LNCAP (cell line): ENCODE measurements at regions not wholly inside any gene's neighbourhood (a gene's known extent, or its start where the extent isn't known, plus 50 kb on each side); places are given as distances from the start of the nearest gene placed in this dataset.

ENCODE experiments used
- TF ChIP-seq, protein P1 (sequence below): fragments of 450-650 bp; IDR thresholded peaks from 2 replicates; pipeline ENCODE4 v1.5.1; 2017; ENCODE audit warnings: mild to moderate bottlenecking

DNA sequence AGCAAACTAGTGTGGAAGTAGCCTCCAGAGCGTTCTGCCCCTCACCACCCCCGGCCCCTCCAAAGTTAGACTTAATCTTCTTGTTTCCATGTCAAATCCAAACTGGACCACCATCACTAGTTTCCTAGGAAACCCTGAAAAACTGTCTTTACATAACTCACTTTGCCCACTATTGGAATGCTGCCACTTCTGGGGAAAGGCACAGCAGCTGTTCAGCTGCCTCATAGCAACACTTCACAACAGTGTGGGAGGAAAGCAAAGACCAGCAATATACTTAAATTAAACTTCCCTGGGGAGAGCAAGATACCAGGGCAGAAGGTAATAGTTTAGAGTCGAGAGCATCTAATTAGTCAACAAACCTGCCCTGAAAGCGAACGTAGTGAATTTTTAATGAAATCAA, 452.2 kb downstream of the KCNJ2 start:
- TF ChIP-seq, protein P1, sequence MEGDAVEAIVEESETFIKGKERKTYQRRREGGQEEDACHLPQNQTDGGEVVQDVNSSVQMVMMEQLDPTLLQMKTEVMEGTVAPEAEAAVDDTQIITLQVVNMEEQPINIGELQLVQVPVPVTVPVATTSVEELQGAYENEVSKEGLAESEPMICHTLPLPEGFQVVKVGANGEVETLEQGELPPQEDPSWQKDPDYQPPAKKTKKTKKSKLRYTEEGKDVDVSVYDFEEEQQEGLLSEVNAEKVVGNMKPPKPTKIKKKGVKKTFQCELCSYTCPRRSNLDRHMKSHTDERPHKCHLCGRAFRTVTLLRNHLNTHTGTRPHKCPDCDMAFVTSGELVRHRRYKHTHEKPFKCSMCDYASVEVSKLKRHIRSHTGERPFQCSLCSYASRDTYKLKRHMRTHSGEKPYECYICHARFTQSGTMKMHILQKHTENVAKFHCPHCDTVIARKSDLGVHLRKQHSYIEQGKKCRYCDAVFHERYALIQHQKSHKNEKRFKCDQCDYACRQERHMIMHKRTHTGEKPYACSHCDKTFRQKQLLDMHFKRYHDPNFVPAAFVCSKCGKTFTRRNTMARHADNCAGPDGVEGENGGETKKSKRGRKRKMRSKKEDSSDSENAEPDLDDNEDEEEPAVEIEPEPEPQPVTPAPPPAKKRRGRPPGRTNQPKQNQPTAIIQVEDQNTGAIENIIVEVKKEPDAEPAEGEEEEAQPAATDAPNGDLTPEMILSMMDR = no peak

GRCh38 chr17:70622368-70623260, 453.3 kb downstream of the KCNJ2 start:
- TF ChIP-seq, protein P1 = peak; percentile 79

- TF ChIP-seq, protein P1 = no peak
Measured at GRCh38 chr17:70624211-70624610, 454.9 kb downstream of the KCNJ2 start.

GRCh38 chr17:70629902-70630301, 460.6 kb downstream of the KCNJ2 start:
- TF ChIP-seq, protein P1 = peak; percentile 61

DNA sequence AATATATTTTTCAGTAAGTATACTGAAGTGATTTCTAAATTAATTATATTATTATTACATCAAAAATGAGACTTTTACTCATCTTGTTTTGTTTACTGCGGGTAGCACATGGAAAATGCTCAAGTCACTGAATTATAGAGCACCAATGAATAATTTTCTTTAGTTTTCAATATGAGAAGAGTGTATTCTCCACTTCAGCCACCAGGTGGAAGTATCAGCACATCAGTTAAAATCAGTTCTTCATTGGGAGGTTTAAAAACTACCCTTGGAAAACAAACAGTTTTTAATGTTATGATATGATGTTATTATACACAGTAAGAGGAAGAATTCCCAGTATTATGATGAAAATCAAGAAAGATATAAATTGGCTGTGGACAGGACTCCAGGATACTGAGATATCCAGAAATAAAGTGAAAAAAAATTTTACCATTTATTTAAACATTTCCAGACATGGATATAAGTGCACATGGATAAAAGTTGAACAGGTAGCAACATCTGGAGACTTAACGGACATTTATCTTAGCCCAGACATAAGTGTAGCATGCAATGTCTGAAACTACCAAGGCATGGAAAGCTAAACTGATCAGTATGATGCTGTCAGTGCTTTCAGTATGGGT, 467.3 kb downstream of the KCNJ2 start:
- TF ChIP-seq, protein P1 = peak; percentile 76

- TF ChIP-seq, protein P1 = no peak
Measured at GRCh38 chr17:70642059-70642458, 472.7 kb downstream of the KCNJ2 start.

GRCh38 chr17:70644096-70644495, 474.8 kb downstream of the KCNJ2 start:
- TF ChIP-seq, protein P1 = no peak
